Posterior cingulate gyrus (tissue), 11 donors: ENCODE measurements at regions not wholly inside any gene's neighbourhood (a gene's known extent, or its start where the extent isn't known, plus 50 kb on each side); places are given as distances from the start of the nearest gene placed in this dataset.

ENCODE experiments used
- DNase-seq, 10 donors: peaks; one replicate each; pipeline versions ENCODE4 v3.0.0 to v3.0.0-alpha.2; 2020 to 2021; ENCODE audit warnings: mixed read lengths in 3 of 10
- intact Hi-C: fragments of 100-400 bp; cut with DNase I; formaldehyde crosslinking; loops from one replicate; pipeline ENCODE4 v1.15.1; 2023

- intact Hi-C loops: no loop called here
- no peak for DNase-seq
Observed at GRCh38 chr21:30986965-30987364, 51.3 kb downstream of the KRTAP19-8 start.

DNA sequence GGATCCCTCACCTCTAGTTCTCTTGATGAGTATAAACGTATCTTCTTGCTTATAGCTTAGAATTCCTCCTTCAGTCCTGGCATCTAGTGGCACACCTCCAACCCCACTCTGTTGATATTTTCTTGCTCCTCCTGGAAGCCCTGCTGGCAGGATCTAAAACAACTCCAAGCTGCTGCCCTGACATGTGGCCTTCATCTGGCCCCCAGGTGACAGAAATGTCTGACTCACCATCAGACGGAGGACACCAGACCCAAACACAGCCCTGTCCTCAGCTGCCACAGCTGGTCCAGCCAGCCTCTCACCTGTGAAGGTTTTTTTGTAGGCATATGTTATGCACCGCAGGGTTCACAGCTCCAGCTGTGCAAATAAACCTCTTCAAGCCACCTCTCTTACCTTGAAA lies 53.4 kb downstream of the KRTAP19-8 start:
- intact Hi-C loops: no loop called here
- no peak for DNase-seq

DNA sequence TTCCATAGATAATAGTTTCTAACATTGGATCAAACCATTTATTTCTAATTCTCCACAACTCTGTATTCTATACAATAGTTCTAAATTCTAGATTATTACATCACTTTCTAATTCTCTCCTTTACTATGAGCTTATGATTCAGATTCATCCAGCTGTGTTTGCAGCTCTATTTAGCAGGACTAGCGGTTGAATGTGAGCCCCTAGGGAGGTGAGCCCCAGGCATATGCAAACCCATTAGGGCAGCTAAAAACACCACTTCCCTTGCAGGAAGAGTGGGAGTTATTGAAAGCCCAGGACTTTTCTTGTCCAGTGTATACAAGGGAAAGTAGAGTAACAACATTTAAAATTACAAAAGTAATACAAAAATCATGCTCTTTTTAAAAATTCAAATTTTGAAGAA lies 56.9 kb downstream of the KRTAP19-8 start:
- DNase-seq: no peak
- intact Hi-C loops: no loop called here

GRCh38 chr21:30979054-30979453 lies 59.2 kb downstream of the KRTAP19-8 start:
- no peak for DNase-seq
- intact Hi-C loops: no loop called here

GRCh38 chr21:30964283-30964682 lies 74.0 kb downstream of the KRTAP19-8 start:
- intact Hi-C loops: no loop called here
- no peak for DNase-seq

DNA sequence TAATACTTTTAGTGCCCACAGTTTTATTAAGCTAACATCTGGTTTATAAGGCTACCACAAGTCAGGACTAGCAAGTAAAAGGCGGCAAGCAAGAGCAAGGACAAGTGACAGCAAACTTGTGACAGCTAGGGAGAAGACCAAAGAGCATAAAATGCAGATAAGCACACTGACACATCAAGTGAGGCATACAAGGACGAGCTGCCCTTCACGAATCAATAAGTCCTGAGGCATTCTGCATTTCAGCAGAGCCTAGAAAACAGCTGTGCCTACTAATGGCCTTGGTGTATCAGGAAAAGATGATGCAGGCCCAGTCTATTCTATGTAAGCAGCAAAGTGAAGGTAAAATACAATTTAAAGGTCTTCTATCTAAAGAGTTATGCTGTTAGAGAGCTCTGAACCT lies 74.8 kb downstream of the KRTAP19-8 start:
- intact Hi-C loops: no loop called here
- no peak for DNase-seq

DNA sequence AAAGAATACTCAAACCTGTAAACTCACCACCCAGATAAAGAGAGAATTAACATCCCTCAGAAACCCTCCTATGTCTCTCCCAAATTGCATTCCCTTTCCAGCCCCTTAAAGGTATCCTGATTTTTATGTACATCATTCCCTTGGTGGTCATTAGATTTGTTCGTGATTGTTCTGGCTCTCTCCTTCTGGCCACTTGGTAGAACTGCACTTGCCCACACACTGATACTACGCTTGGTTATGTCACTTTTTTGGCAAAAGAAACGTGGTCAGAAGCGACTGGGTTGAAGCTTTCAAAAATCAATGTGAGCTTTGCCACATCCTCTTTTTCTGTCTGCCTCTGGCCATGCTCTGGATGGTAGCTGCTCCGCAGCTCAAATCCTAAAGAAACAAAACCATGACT lies 76.3 kb downstream of the KRTAP19-8 start:
- intact Hi-C loops: no loop called here
- no peak for DNase-seq

GRCh38 chr21:30958741-30959140 lies 77.4 kb upstream of the KRTAP11-1 start:
- intact Hi-C loops: no loop called here
- no peak for DNase-seq

DNA sequence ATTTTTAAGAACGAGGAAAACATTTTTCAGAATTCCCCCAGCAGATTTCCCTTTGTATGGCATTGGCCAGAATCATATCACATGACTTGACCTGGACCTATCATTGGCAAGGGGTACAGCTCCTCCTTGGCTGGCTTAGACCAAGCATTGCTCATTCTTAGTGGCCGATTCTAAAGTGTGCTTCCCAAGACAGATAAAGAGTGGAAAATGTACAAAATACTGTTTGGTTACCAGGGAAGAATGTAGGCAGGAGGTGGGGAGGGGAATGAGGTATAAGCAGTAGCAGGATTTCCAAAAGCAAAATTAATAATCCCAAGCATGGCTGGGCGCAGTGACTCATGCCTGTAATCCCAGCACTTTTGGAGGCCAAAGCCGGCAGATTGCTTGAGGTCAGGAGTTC lies 75.6 kb upstream of the KRTAP11-1 start:
- no peak for DNase-seq

GRCh38 chr21:30953605-30954004 lies 72.2 kb upstream of the KRTAP11-1 start:
- intact Hi-C loops: no loop called here
- no peak for DNase-seq

More for the DNA sequence above, 75.6 kb upstream of the KRTAP11-1 start:
- intact Hi-C loops: no loop called here

GRCh38 chr21:30947141-30947540 lies 65.8 kb upstream of the KRTAP11-1 start:
- DNase-seq: no peak
- intact Hi-C loops: no loop called here

DNA sequence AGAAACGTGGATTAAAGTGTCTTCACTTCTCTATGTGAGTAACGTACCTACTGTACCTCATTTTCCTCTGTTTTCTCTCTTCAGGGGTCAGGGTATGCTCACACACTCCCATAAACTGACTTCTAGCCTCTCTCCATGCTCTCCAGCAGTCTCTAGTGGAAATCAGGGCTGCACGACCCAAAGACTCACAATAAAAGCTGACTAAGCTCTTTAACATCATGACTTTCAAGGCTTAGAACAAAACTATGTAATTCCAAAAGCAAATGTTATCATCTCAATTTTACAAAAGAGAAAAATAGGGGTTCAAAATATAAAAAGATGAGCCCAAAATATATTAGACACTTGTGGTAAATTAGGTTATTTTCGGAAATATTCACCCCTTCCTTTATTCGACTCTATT lies 62.5 kb upstream of the KRTAP11-1 start:
- no peak for DNase-seq
- intact Hi-C loops: no loop called here

DNA sequence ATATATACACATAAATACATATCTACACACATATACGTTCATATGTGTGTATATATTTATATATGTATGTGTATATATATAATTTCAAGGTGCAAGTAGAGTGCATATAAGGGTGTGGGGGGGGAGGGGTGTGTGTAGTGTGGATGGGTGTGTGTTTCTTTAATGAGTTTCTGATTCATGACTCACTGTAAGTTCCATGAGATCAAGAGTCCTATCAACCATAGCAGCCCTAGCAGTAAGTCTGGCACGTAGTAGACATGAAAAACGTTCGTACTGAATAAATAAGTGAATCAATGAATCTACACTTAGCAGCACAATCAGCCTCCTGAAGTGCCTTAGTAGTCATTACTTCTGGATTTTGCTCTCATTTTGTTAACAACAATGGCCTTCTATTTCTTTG lies 61.9 kb upstream of the KRTAP11-1 start:
- intact Hi-C loops: no loop called here
- DNase-seq: no peak

GRCh38 chr21:30942192-30942591 lies 60.8 kb upstream of the KRTAP11-1 start:
- intact Hi-C loops: no loop called here
- no peak for DNase-seq

DNA sequence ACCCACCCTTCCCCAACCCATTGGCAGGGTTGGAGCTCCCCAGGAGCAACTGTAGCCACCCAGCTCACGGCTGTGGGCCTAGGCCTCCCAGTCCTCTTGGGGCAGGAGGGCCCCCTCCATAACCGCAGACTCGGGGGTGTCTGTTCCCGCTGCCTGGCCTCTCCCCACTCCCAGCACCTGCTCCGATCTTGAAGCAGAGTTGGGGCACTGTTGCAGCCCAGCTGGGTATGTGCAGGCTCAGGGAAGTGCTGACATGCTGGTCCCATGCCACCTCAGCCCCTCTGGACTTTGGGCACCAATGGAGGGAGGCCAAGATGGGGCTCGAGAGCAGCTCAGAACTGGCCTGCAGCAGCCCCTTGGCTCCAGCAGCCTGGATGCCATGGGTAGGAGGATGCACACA lies 54.8 kb upstream of the KRTAP11-1 start:
- DNase-seq: peak in 2 of 10 donors; percentile 65 to 76

DNA sequence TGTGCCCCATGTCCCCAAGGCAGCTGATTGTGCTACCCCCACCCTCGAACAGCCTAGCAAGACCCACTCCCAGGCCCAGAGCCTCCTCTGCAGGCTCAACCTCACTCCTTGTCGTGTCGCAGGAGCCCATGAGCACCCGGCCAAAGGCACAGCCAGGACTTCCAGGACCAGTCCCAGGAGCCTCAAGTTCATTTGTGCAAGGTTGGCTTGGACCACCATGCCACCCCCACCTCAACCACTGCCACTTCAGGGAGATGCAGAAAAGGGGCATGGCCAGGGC lies 54.4 kb upstream of the KRTAP11-1 start:
- intact Hi-C loops: no loop called here
- peak in 1 of 10 donors; percentile 76 for DNase-seq

More for the DNA sequence above, 54.8 kb upstream of the KRTAP11-1 start:
- intact Hi-C loops: no loop called here

GRCh38 chr21:30935121-30935888 lies 53.9 kb upstream of the KRTAP11-1 start:
- intact Hi-C loops: no loop called here
- peak in 2 of 10 donors; percentile 71 to 80 for DNase-seq

DNA sequence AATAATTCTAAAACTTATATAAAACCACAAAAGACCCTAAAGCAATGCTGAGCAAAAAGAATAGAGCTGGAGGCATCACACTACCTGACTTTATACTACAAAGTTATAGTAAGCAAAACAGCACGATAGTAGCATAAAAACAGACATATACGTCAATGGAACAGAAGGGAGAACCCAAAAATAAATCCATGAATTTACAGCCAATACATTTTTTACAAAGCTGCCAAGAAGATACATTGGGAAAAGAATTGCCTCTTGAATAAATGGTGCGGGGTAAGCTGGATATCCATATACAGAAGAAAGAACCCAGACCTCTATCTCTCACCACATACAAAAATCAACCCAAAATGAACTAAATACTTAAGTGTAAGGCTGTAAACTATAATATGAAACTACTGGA lies 51.3 kb upstream of the KRTAP11-1 start:
- no peak for DNase-seq
- intact Hi-C loops: no loop called here
